Neural cell (in vitro differentiated cells): ENCODE measurements at regions not wholly inside any gene's neighbourhood (a gene's known extent, or its start where the extent isn't known, plus 50 kb on each side); places are given as distances from the start of the nearest gene placed in this dataset.

ENCODE experiments used
- H2AFZ ChIP-seq: fragments of 200-600, 300-800 bp; sonication (generic), shearing (Covaris generic); 2 replicates; pipeline ENCODE4 v1.6.0; 2014; ENCODE audit warnings: low read depth, mild to moderate bottlenecking, antibody characterized with exemption, low read length, moderate library complexity
- H3F3A ChIP-seq: fragments of 200-600 bp; shearing (Covaris generic); 2 replicates; pipeline ENCODE4 v1.6.1; 2016; ENCODE audit warnings: mild to moderate bottlenecking, moderate library complexity, mixed read lengths, antibody characterized with exemption, low read length; ENCODE audit not compliant: insufficient read depth, poor library complexity, severe bottlenecking
- H3K27ac ChIP-seq: fragments of 200-600, 300-800 bp; sonication (generic), shearing (Covaris generic); 2 replicates; pipeline ENCODE4 v1.5.1; 2014; ENCODE audit warnings: mild to moderate bottlenecking, low read length, moderate library complexity
- H3K27me3 ChIP-seq: fragments of 300-800, 200-600 bp; sonication (generic), shearing (Covaris generic); 2 replicates; pipeline ENCODE4 v1.6.0; 2014; ENCODE audit warnings: mild to moderate bottlenecking, low read depth, low read length, moderate library complexity; ENCODE audit not compliant: insufficient read depth
- H3K36me3 ChIP-seq: fragments of 300-800, 200-600 bp; sonication (generic), shearing (Covaris generic); 2 replicates; pipeline ENCODE4 v1.5.1; 2014; ENCODE audit warnings: mild to moderate bottlenecking, antibody characterized with exemption, low read length, moderate library complexity; ENCODE audit not compliant: insufficient read depth
- H3K4me2 ChIP-seq: fragments of 300-800, 200-600 bp; sonication (generic), shearing (Covaris generic); 2 replicates; pipeline ENCODE4 v1.6.0; 2014; ENCODE audit warnings: mild to moderate bottlenecking, low read length
- H3K4me3 ChIP-seq: fragments of 300-800, 200-600 bp; sonication (generic), shearing (Covaris generic); 2 replicates; pipeline ENCODE4 v1.5.1; 2014; ENCODE audit warnings: mild to moderate bottlenecking, low read length, moderate library complexity
- H3K79me2 ChIP-seq: fragments of 200-600 bp; shearing (Covaris generic); replicated peaks from 2 replicates; pipeline ENCODE4 v1.6.0; 2014; ENCODE audit warnings: mild to moderate bottlenecking, low read length, moderate library complexity; ENCODE audit not compliant: insufficient read depth
- H3K9ac ChIP-seq: fragments of 300-800, 200-600 bp; sonication (generic), shearing (Covaris generic); 2 replicates; pipeline ENCODE4 v1.6.1; 2016; ENCODE audit warnings: mild to moderate bottlenecking, low read length, mixed read lengths
- H3K9me2 ChIP-seq: fragments of 200-600 bp; shearing (Covaris generic); 2 replicates; pipeline ENCODE4 v1.6.1; 2016; ENCODE audit warnings: mild to moderate bottlenecking, low read length, mixed read lengths; ENCODE audit not compliant: insufficient read depth
- H3K9me3 ChIP-seq: fragments of 200-600, 300-800 bp; sonication (generic), shearing (Covaris generic); 2 replicates; pipeline ENCODE4 v1.6.1; 2016; ENCODE audit warnings: mild to moderate bottlenecking, mixed run types, low read length, moderate library complexity, mixed read lengths
- H4K20me1 ChIP-seq: fragments of 200-600 bp; shearing (Covaris generic); 2 replicates; pipeline ENCODE4 v1.6.1; 2016; ENCODE audit warnings: mild to moderate bottlenecking, mixed run types; ENCODE audit not compliant: insufficient read depth
- EP300 ChIP-seq: fragments of 450-650 bp; conservative IDR thresholded peaks from 2 replicates; pipeline ENCODE4 v1.6.1; 2014; ENCODE audit warnings: antibody characterized with exemption, mild to moderate bottlenecking, moderate library complexity; ENCODE audit not compliant: poor library complexity, severe bottlenecking
- EZH2 ChIP-seq: fragments of 200-600, 300-800 bp; shearing (Covaris generic), sonication (generic); IDR thresholded peaks from 2 replicates; pipeline ENCODE4 v1.6.1; 2014; ENCODE audit warnings: antibody characterized with exemption, low read length, borderline replicate concordance, mild to moderate bottlenecking; ENCODE audit not compliant: insufficient read depth, poor library complexity, severe bottlenecking
- MXI1 ChIP-seq: fragments of 450-650 bp; conservative IDR thresholded peaks from 2 replicates; pipeline ENCODE4 v1.6.1; 2014; ENCODE audit warnings: antibody characterized with exemption, mild to moderate bottlenecking; ENCODE audit not compliant: poor library complexity, severe bottlenecking
- POLR2AphosphoS5 ChIP-seq: IDR thresholded peaks from 2 replicates; pipeline ENCODE4 v1.6.1; 2012
- RAD21 ChIP-seq: fragments of 450-650 bp; conservative IDR thresholded peaks from 2 replicates; pipeline ENCODE4 v1.6.1; 2014; ENCODE audit warnings: antibody characterized with exemption, mild to moderate bottlenecking, moderate library complexity
- SMC3 ChIP-seq: fragments of 450-650 bp; conservative IDR thresholded peaks from 2 replicates; pipeline ENCODE4 v1.6.1; 2014; ENCODE audit warnings: antibody characterized with exemption, mild to moderate bottlenecking, moderate library complexity; ENCODE audit not compliant: poor library complexity
- TAF1 ChIP-seq: IDR thresholded peaks from 2 replicates; pipeline ENCODE4 v1.6.1; 2012; ENCODE audit warnings: low read depth
- TF ChIP-seq, protein P1 (sequence below): IDR thresholded peaks from 2 replicates; pipeline ENCODE4 v1.6.1; 2012; ENCODE audit warnings: borderline replicate concordance
- TF ChIP-seq, protein P2 (sequence below): fragments of 450-650 bp; IDR thresholded peaks from 2 replicates; pipeline ENCODE4 v1.5.1; 2014; ENCODE audit warnings: antibody characterized with exemption, mild to moderate bottlenecking, moderate library complexity; ENCODE audit not compliant: poor library complexity, severe bottlenecking

DNA sequence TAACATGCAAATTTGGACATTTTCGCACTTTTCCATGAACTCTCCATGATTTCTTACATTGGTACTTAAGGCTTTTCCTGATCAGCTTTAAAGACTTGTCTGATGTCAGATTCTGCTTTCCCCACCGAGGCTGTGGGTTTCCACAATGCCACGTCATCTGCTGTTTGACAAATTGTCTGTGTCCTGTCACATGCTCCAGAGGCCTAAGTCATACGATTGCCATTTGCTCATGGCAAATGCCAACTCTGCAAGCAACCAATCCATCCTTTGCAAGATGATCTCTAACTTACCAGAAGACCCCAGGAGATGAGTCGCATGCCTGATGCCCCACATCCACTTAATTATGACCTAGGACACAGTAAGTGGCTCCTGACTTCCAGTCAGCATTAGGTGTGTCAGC, 556.5 kb downstream of the BMP2 start:
- H3F3A ChIP-seq = no peaks in the 10 kb centered on the region
- H2AFZ ChIP-seq = no peak overlapping the region
- no peaks in the 10 kb centered on the region for H3K36me3 ChIP-seq
- H3K9me2 ChIP-seq = no peaks in the 10 kb centered on the region
- no peaks in the 10 kb centered on the region for H3K27me3 ChIP-seq
- TF ChIP-seq SMC3 (no peak), EZH2 (no peak), POLR2AphosphoS5 (no peak), EP300 (no peak), MXI1 (no peak), TAF1 (no peak), RAD21 (no peak)
- TF ChIP-seq, protein P1, sequence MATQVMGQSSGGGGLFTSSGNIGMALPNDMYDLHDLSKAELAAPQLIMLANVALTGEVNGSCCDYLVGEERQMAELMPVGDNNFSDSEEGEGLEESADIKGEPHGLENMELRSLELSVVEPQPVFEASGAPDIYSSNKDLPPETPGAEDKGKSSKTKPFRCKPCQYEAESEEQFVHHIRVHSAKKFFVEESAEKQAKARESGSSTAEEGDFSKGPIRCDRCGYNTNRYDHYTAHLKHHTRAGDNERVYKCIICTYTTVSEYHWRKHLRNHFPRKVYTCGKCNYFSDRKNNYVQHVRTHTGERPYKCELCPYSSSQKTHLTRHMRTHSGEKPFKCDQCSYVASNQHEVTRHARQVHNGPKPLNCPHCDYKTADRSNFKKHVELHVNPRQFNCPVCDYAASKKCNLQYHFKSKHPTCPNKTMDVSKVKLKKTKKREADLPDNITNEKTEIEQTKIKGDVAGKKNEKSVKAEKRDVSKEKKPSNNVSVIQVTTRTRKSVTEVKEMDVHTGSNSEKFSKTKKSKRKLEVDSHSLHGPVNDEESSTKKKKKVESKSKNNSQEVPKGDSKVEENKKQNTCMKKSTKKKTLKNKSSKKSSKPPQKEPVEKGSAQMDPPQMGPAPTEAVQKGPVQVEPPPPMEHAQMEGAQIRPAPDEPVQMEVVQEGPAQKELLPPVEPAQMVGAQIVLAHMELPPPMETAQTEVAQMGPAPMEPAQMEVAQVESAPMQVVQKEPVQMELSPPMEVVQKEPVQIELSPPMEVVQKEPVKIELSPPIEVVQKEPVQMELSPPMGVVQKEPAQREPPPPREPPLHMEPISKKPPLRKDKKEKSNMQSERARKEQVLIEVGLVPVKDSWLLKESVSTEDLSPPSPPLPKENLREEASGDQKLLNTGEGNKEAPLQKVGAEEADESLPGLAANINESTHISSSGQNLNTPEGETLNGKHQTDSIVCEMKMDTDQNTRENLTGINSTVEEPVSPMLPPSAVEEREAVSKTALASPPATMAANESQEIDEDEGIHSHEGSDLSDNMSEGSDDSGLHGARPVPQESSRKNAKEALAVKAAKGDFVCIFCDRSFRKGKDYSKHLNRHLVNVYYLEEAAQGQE = no peak
- TF ChIP-seq, protein P2, sequence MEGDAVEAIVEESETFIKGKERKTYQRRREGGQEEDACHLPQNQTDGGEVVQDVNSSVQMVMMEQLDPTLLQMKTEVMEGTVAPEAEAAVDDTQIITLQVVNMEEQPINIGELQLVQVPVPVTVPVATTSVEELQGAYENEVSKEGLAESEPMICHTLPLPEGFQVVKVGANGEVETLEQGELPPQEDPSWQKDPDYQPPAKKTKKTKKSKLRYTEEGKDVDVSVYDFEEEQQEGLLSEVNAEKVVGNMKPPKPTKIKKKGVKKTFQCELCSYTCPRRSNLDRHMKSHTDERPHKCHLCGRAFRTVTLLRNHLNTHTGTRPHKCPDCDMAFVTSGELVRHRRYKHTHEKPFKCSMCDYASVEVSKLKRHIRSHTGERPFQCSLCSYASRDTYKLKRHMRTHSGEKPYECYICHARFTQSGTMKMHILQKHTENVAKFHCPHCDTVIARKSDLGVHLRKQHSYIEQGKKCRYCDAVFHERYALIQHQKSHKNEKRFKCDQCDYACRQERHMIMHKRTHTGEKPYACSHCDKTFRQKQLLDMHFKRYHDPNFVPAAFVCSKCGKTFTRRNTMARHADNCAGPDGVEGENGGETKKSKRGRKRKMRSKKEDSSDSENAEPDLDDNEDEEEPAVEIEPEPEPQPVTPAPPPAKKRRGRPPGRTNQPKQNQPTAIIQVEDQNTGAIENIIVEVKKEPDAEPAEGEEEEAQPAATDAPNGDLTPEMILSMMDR = no peak
- no peak overlapping the region for H3K4me2 ChIP-seq
- no peak overlapping the region for H3K27ac ChIP-seq
- no peaks in the 10 kb centered on the region for H3K9me3 ChIP-seq
- no peak overlapping the region for H3K4me3 ChIP-seq
- H4K20me1 ChIP-seq = no peaks in the 10 kb centered on the region
- H3K79me2 ChIP-seq = no peaks in the 10 kb centered on the region
- no peak overlapping the region for H3K9ac ChIP-seq

- Histone ChIP-seq H4K20me1 (no peaks in the 10 kb centered on the region), H3K79me2 (no peaks in the 10 kb centered on the region), H3F3A (no peaks in the 10 kb centered on the region), H3K9ac (no peak overlapping the region), H3K36me3 (no peaks in the 10 kb centered on the region), H3K4me3 (no peak overlapping the region), H3K9me2 (no peaks in the 10 kb centered on the region), H3K4me2 (no peak overlapping the region), H3K9me3 (no peaks in the 10 kb centered on the region), H3K27ac (no peak overlapping the region), H3K27me3 (no peaks in the 10 kb centered on the region), H2AFZ (no peak overlapping the region)
- TF ChIP-seq, protein P1 = no peak
- TF ChIP-seq POLR2AphosphoS5 = no peak
- no peak for TF ChIP-seq RAD21
- TF ChIP-seq SMC3 = no peak
- TF ChIP-seq TAF1 = no peak
- TF ChIP-seq, protein P2 = no peak
- TF ChIP-seq EP300 = no peak
- no peak for TF ChIP-seq MXI1
- no peak for TF ChIP-seq EZH2
These were observed 560.3 kb downstream of the BMP2 start for GRCh38 chr20:7327810-7328209.
